NCI-H1694 (cell line): ENCODE measurements at regions not wholly inside any gene's neighbourhood (a gene's known extent, or its start where the extent isn't known, plus 50 kb on each side); places are given as distances from the start of the nearest gene placed in this dataset.
A peak's percentile ranks its signal among the peaks of the same experiment; 100 is the strongest.
"Not testable (repeated sequence)": the region's sequence is repeated elsewhere in the genome, so short reads cannot be mapped to it uniquely, and the experiment has no call there.

Experiments
- DNase-seq: peaks from one replicate; lab custom pipeline; 2025; lab: John Stamatoyannopoulos, UW

DNA sequence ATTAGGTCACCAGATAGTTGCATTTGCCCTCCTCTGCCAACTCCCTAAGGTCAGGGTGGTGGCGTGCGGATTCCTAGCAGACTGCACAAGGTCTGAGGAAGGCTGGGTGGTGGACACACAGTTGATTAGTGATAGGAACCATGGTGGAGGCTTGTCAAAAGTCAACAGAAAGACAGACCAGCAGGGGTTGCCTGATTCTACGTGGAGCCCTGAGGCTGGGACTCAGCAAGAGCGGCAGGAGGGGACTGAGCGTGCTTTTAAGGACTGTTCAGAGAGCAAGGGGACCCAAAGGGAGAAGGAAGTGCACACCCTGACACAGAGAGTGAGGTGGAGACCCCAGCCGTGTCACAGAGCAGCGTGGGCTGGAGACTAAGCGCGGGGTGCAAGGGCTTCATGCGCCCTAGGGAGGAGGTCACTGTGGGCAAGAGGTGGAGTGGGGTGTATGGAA, 513.2 kb downstream of the RNF144A start:
- no peak for DNase-seq

- DNase-seq = no peak
These were observed 513.8 kb downstream of the RNF144A start for GRCh38 chr2:7430869-7431641.

- DNase-seq = no peak
These were observed 515.2 kb downstream of the RNF144A start for GRCh38 chr2:7432436-7432835.

DNA sequence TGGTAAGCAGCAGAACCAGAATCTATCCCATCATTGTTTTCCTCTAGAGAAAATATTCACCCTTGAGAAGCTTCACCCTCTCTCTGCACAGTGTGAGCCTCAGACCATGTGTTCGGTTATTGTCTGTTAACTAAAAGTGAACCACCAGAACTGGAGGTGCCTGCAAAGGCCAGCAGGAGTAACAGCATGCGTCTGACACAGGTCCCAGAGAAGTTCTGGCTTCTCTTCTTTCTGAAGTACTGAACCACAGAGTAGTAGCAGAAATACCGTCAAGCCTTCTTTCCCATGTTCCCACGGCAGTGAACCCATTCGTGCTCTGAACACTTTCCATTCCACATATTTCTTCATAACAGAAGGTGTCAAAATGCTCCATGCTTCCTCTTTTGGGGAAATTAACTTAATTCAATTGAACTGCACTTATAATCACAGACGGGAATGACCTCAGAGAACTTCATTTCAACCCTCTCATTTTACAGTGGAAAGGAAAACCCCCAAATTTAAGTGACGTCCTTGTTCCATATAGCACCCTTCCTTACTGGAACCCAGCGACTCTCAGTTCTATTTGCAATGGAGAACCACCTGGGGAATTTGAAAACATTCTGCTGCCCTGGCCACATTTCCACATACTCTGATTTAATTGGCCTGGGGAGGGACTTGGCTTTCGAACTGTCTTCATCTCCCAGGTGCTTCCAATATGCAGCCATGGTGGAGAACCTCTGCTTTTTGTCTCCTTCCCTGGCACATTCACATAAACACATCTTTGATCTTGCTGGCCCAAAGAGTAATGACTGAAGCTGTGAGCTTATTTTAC, 519.1 kb downstream of the RNF144A start:
- DNase-seq = no peak

- peak; percentile 29 for DNase-seq
These were observed 519.9 kb downstream of the RNF144A start for GRCh38 chr2:7437141-7437540.

GRCh38 chr2:7437716-7438632, 520.8 kb downstream of the RNF144A start:
- no peak for DNase-seq

GRCh38 chr2:7438855-7439254, 521.6 kb downstream of the RNF144A start:
- DNase-seq = no peak

GRCh38 chr2:7440977-7441376, 523.8 kb downstream of the RNF144A start:
- DNase-seq = no peak

DNA sequence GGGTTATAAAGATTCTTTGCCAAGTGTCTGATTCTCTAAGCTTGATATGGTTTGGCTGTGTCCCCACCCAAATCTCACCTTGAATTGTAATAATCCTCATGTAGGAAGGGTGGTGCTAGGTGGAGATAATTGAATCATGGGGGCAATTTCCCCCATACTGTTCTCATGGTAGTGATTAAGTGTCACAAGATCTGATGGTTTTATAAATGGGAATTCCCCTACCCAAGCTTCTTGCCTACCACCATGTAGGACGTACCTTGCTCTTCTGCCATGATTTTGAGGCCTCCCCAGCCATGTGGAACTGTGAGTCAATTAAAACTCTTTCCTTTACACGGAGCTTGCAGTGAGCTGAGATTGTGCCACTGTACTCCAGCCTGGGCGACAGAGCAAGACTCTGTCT, 524.6 kb downstream of the RNF144A start:
- DNase-seq = not testable (repeated sequence)

DNA sequence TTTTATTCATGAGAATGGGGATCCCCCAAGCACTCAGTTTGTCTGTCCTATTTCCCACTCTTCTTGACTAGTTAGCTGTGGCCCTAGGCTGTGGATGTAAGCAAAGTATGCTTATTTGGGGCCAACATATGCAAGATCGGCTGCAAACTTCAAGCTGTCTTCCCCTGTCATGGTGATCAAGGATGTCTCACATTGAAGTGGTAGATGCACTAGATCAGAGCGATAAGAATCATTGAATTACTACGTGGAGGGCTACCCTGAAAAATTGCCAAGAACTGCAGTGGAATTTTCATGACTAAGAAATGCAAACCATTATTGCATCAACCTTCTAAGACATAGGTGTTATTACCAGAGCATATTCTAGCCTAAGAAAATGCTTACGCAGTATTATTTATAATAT, 527.4 kb downstream of the RNF144A start:
- DNase-seq = no peak

- DNase-seq = no peak
These were observed 531.5 kb downstream of the RNF144A start for GRCh38 chr2:7448578-7449264.

DNA sequence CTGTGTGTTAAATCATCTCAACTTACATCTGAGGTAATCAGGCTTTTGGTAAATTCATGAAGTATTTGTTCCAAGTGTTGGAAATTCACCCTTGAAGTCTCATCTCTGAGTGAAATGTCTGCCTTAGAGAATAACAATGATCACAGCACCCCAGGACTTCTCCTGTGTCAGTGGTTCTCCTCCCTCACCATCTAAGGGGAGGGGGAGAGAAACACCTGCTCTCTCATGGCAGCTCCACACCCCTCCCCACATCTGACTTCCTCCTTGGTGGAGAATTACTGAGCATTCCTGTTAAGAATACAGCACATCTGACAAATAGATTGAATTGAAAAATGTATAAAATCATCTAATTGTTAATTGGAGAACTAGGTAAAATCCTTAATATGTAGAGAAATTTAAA, 532.1 kb downstream of the RNF144A start:
- DNase-seq = no peak

DNA sequence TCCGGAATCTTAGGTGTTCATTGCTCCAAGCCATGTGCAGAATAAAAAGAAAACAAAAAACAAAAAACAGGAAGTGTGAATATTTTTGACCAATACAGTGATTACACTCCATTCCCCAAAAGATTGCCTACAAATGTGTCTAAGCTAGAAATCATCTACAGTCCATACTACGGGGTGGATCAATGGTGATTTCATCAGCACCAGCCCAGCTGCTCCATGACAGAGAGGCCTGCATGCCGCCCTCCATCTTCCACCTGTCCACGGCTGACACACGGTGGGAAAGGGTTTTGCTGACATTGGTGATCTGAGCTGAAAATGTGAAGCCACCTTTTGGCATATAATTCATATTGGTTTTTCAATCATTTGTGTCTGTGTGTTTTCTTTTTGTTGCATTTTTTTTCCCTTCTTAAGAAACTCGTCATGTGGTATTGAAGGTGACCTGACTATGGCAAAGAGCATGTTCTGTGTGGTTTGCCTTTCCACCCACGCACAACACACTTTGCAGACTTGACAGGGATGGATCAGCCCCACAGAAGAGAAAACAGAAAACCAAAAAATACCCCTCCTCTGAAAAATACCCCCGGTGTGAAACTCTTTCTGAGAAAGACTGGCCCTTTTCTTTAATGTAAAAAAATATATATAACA, 533.1 kb downstream of the RNF144A start:
- no peak for DNase-seq

GRCh38 chr2:7450833-7451190, 533.6 kb downstream of the RNF144A start:
- no peak for DNase-seq

GRCh38 chr2:7452110-7452876, 535.1 kb downstream of the RNF144A start:
- no peak for DNase-seq

- DNase-seq = no peak
These were observed 537.4 kb downstream of the RNF144A start for GRCh38 chr2:7454592-7454991.

DNA sequence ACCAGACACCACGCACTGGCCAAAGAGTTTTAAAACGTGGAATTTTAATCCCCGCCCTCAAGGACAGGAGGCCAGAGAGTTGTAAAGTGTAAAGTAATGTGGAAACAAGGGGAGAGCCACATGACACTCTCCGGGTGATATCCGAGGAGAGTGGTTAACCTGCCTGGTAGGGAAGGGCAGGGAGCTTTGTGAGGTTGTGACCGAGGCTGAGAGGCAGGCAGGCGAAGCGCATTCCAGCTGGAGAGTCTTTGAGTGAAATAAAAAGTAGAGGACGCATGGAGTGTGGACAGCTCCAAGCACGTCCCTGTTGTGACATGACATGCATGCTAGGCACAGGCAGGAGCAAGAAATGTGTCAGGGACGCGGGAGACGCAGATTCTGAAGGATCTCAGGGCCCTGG, 539.5 kb downstream of the RNF144A start:
- no peak for DNase-seq

DNA sequence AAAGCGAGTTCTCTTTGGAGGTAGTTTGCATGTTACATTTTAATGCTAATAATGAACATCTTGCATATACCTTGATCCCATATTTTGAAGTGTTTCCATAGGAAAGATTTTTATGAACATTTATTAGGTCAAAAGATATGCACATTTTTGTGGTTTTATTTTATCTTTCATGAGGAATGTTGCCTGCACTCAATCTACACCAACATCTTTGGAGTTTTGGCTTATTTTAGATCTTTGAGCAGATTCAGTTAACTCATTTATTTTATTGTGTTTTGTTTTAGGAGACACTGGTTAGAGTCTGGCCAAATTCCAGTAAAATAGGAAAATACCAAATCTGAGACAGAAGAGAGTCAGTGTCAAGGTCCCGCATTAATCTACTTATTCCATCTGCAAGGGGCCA, 540.9 kb downstream of the RNF144A start:
- no peak for DNase-seq

- DNase-seq = no peak
These were observed 550.7 kb downstream of the RNF144A start for GRCh38 chr2:7467782-7468447.

DNA sequence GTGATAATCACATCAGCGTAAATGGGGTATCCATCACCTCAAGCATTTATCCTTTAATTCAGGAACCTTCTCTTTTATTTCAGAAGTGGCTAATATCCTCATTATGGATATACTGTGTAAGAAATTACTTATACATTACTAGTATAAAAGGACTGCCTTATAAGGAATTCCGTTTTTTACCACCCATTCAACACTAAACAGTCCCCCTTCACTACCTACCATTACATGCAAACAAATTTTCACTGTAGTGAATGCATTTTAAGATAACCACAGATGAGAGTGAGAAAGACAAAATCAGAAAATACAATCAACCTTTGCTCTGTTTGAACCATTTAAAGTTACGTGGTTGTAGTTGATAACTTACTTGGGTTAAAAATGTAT, 551.2 kb downstream of the RNF144A start:
- no peak for DNase-seq
